Trophoblast cell (in vitro differentiated cells and primary cell): ENCODE measurements at regions not wholly inside any gene's neighbourhood (a gene's known extent, or its start where the extent isn't known, plus 50 kb on each side); places are given as distances from the start of the nearest gene placed in this dataset.

Experiments
- DNase-seq, 2 donors: peaks; one replicate each; pipeline ENCODE4 v3.0.0-alpha.2; 2016
- H2AFZ ChIP-seq: 2 replicates; pipeline ENCODE4 v1.6.1; 2013; ENCODE audit warnings: low read length, moderate library complexity, mild to moderate bottlenecking; ENCODE audit not compliant: insufficient read depth, poor library complexity
- H2AK5ac ChIP-seq: 2 replicates; pipeline ENCODE4 v1.6.1; 2013; ENCODE audit warnings: mild to moderate bottlenecking, low read length
- H2BK120ac ChIP-seq: 2 replicates; pipeline ENCODE4 v1.6.1; 2013; ENCODE audit warnings: low read length, mild to moderate bottlenecking, moderate library complexity; ENCODE audit not compliant: insufficient read depth, poor library complexity
- H2BK12ac ChIP-seq: 2 replicates; pipeline ENCODE4 v1.6.1; 2013; ENCODE audit warnings: mild to moderate bottlenecking, low read length, moderate library complexity
- H2BK5ac ChIP-seq: 2 replicates; pipeline ENCODE4 v1.6.1; 2013; ENCODE audit warnings: low read length, low read depth, moderate library complexity, mild to moderate bottlenecking; ENCODE audit not compliant: poor library complexity
- H3K14ac ChIP-seq: 2 replicates; pipeline ENCODE4 v1.6.1; 2013; ENCODE audit warnings: mild to moderate bottlenecking, low read length
- H3K18ac ChIP-seq: 2 replicates; pipeline ENCODE4 v1.6.1; 2013; ENCODE audit warnings: mild to moderate bottlenecking, low read length
- H3K23ac ChIP-seq: 2 replicates; pipeline ENCODE4 v1.6.1; 2013; ENCODE audit warnings: low read length
- H3K27ac ChIP-seq: 2 replicates; pipeline ENCODE4 v1.5.1; 2013; ENCODE audit warnings: low read depth, mild to moderate bottlenecking, inconsistent platforms, low read length, moderate library complexity
- H3K27me3 ChIP-seq: 2 replicates; pipeline ENCODE4 v1.6.1; 2013; ENCODE audit warnings: inconsistent platforms, mild to moderate bottlenecking, low read length, moderate library complexity; ENCODE audit not compliant: insufficient read depth
- H3K36me3 ChIP-seq, 2 experiments: 1 replicate in 1 of 2; 2 replicates in 1 of 2; pipeline ENCODE4 v1.6.1; 2013; ENCODE audit warnings: low read length in 2 of 2, mild to moderate bottlenecking in 2 of 2, moderate library complexity in 1 of 2; ENCODE audit not compliant: insufficient read depth in 2 of 2, control insufficient read depth in 1 of 2
- H3K4ac ChIP-seq: 2 replicates; pipeline ENCODE4 v1.6.1; 2013; ENCODE audit warnings: low read depth, mild to moderate bottlenecking, low read length, moderate library complexity
- H3K4me1 ChIP-seq, 2 experiments: 1 replicate in 1 of 2; 2 replicates in 1 of 2; pipeline ENCODE4 v1.6.1; 2013; ENCODE audit warnings: low read length in 2 of 2, mild to moderate bottlenecking in 2 of 2, moderate library complexity in 1 of 2; ENCODE audit not compliant: insufficient read depth in 2 of 2, control insufficient read depth in 1 of 2
- H3K4me2 ChIP-seq: 2 replicates; pipeline ENCODE4 v1.6.1; 2013; ENCODE audit warnings: inconsistent platforms, mild to moderate bottlenecking, low read length, moderate library complexity
- H3K4me3 ChIP-seq: 2 replicates; pipeline ENCODE4 v1.5.1; 2013; ENCODE audit warnings: mild to moderate bottlenecking, low read depth, low read length, inconsistent platforms
- H3K79me1 ChIP-seq: one replicate; pipeline ENCODE4 v1.6.1; 2013; ENCODE audit warnings: low read length
- H3K79me2 ChIP-seq: 2 replicates; pipeline ENCODE4 v1.6.1; 2013; ENCODE audit warnings: low read length, mild to moderate bottlenecking; ENCODE audit not compliant: control insufficient read depth, insufficient read depth, poor library complexity
- H3K9ac ChIP-seq: 2 replicates; pipeline ENCODE4 v1.6.1; 2013; ENCODE audit warnings: mild to moderate bottlenecking, low read length
- H3K9me3 ChIP-seq: 2 replicates; pipeline ENCODE4 v1.6.1; 2013; ENCODE audit warnings: low read depth, mild to moderate bottlenecking, control low read depth, inconsistent platforms, low read length; ENCODE audit not compliant: insufficient read depth
- H4K12ac ChIP-seq: 2 replicates; pipeline ENCODE4 v1.6.1; 2013; ENCODE audit warnings: low read depth, mild to moderate bottlenecking, low read length, moderate library complexity
- H4K8ac ChIP-seq: 2 replicates; pipeline ENCODE4 v1.6.1; 2013; ENCODE audit warnings: low read depth, mild to moderate bottlenecking, low read length, moderate library complexity
- H4K91ac ChIP-seq: one replicate; pipeline ENCODE4 v1.6.1; 2013; ENCODE audit warnings: low read depth, mild to moderate bottlenecking, low read length, moderate library complexity
- WGBS: extraction: QIAGEN DNeasy Blood & Tissue Kit; methylation state at CpG from one replicate; pipeline ENCODE4 v1.1.7; 2013; ENCODE audit warnings: missing lambda C conversion rate; ENCODE audit not compliant: insufficient read length, insufficient coverage; ENCODE audit errors: extremely low coverage; 5-methylcytosine and 5-hydroxymethylcytosine counted together

DNA sequence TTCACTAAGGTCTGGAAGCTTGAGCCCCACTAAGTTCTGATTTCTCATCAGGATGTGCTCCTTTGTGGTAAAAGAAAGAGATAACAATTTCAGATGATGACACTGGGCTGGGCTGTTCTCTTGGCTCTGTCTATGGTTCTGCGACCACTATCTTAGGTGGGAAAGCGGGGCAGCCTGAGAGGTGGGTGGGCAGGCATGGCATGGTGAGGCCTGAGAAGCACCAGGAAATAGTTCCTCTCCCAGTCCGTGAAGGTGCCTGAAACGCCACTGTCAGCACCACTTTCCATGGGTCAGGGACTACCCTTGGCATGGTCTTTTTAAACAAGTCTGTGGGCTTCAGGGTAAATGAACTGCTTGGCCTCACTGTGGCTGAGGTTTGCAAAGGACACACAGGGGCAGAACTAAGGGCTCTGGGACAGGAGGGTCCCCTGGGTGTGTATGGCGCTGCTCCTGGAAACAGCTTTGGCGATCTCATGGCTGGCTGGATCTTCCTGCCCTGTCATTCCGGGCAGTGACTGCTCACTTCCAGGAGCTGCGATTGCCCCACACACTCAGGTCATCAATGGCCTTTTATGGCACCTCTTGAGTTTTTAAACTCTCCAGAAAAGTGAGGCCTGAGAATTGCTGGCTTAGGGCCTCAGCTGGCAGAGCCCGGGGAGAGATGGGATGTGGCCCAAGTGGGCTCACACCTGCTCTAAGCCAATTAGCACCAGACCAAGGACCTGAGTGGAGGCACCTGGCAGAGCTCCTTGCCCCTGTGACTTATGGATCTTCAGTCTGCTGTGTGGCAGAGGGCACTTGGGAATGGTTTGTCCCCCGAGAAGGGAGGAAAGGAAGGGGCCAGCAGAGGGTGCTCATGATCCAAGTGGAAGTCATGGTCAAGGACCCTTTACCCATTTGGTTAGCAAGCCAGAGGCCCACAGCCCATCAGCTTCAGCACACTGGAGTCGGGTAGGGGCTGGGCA is 55.6 kb upstream of the LYVE1 start:
- no peak overlapping the region for H4K8ac ChIP-seq
- H3K9me3 ChIP-seq: peaks cover 3% of the 10 kb centered on the region
- H4K91ac ChIP-seq: no peak overlapping the region
- no peak overlapping the region for H2BK5ac ChIP-seq
- H3K4me3 ChIP-seq: no peak overlapping the region
- no peak overlapping the region for H2BK12ac ChIP-seq
- H3K79me2 ChIP-seq: no peaks in the 10 kb centered on the region
- no peak overlapping the region for H3K4ac ChIP-seq
- H3K4me1 ChIP-seq: peaks cover 0 to 1% of the 10 kb centered on the region in 2 experiments
- H2AFZ ChIP-seq: no peak overlapping the region
- H3K9ac ChIP-seq: no peak overlapping the region
- peak in 1 of 2 donors; percentile 31 for DNase-seq
- H2BK120ac ChIP-seq: no peak overlapping the region
- H3K18ac ChIP-seq: no peak overlapping the region
- no peak overlapping the region for H3K27ac ChIP-seq
- no peak overlapping the region for H3K14ac ChIP-seq
- no peaks in the 10 kb centered on the region for H3K36me3 ChIP-seq
- H3K4me2 ChIP-seq: no peak overlapping the region
- no peak overlapping the region for H3K23ac ChIP-seq
- H2AK5ac ChIP-seq: no peak overlapping the region
- no peaks in the 10 kb centered on the region for H3K79me1 ChIP-seq
- H4K12ac ChIP-seq: no peak overlapping the region
- no peaks in the 10 kb centered on the region for H3K27me3 ChIP-seq
- whole genome bisulfite sequencing: no CpG with 5 or more reads among the region's 11 CpGs

DNA sequence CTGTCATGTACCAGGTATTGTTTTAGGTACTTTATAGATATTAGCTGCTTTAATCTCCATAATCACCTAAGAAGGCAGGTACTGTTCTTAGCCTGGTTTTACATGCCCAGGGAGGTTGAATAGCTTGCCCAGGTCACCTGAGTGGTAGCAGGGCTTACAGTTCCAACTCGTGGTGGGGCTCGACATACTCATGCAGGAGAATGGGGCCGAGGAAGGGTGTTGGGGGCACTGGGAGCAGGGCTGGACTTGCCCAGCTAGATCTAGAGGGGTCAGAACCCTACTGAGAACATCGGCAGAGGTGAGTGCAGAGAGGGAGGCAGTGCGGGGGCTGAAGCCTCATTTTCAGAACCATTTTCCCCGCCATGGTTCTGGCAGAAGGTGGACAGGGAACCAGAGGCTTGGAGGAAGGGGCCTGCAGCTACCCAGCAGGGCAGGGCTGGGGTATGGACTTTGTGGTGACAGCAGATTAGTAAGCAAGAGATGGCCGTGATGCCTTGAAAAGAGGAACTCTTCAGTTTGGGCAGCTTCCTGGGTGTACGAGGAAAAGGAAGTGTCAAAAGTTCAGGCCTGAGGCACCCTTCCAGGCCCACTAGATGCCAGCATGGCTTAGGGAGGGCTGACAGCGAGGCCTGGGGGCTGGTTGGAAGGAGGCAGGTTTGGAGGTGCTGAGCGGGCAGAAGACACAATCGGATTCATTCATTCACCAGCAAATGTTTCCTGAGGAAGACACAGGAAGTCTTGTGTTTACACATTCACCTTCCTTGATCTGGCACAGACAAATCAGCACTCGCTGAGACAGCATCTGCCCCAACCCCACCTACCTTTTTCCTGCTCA is 54.7 kb upstream of the LYVE1 start:
- Histone ChIP-seq H3K27me3 (no peaks in the 10 kb centered on the region), H2BK120ac (no peak overlapping the region), H2BK5ac (no peak overlapping the region), H2BK12ac (no peak overlapping the region), H3K4me1 (peaks cover 0 to 1% of the 10 kb centered on the region in 2 experiments), H3K9ac (no peak overlapping the region), H3K4me2 (no peak overlapping the region), H3K79me2 (no peaks in the 10 kb centered on the region), H2AK5ac (no peak overlapping the region), H2AFZ (no peak overlapping the region), H3K36me3 (no peaks in the 10 kb centered on the region), H4K12ac (no peak overlapping the region), H3K9me3 (peaks cover under 1% of the 10 kb centered on the region), H3K14ac (no peak overlapping the region), H4K8ac (no peak overlapping the region), H3K18ac (no peak overlapping the region), H3K4ac (no peak overlapping the region), H3K79me1 (no peaks in the 10 kb centered on the region), H4K91ac (no peak overlapping the region), H3K4me3 (no peak overlapping the region), H3K27ac (no peak overlapping the region), H3K23ac (no peak overlapping the region)
- no peak for DNase-seq
- no CpG with 5 or more reads among the region's 12 CpGs for WGBS

DNA sequence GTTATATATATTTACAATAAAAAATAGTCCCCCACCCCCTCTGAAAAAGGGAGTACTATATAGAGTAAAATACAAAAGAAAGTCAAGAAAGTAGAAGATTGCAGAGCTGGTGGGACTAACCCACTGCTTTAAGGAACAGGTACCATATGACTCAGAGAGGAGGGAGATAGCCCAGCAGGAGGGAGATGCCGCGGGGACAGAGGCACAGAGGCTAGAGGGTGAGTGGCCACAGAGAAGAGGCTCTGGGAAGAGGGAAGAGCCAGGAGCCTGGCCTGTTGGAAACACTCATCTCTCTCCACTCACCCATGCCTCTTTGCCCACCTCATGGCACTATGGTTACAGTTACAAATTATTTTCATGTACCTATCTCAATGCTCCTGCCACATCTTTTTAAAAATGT is 53.6 kb upstream of the LYVE1 start:
- no peak overlapping the region for H3K9ac ChIP-seq
- DNase-seq: no peak

DNA sequence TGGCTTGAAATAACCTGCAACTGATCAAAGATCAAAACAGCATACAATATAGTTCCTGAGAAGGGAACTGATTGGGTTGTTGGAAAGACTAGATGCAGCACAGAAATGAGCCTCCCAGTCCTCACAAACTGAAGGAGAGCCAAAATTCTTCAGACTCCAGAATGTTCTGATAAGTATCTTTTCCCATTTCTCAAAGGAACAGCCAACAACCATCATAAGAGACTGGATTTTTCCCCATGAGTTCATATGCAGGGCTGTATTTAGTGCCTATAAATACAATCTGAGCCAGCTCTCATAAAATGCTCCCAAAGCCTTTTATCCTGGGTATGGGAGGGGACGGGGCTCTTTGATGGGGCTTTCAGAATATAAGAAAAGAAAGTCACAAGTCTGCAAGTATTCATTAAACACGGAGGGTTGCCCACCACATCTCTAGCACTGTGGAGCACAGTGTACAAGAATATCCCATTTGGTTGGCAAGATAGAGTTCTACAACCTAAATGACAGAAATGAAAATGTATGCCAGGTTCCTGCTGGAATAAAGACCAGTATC is 50.7 kb upstream of the LYVE1 start:
- H3K9me3 ChIP-seq: no peaks in the 10 kb centered on the region
- H4K8ac ChIP-seq: no peak overlapping the region
- H3K79me2 ChIP-seq: no peaks in the 10 kb centered on the region
- H4K12ac ChIP-seq: no peak overlapping the region
- no peaks in the 10 kb centered on the region for H3K27me3 ChIP-seq
- no peak overlapping the region for H3K4me2 ChIP-seq
- H3K14ac ChIP-seq: no peak overlapping the region
- H2AFZ ChIP-seq: no peak overlapping the region
- H2BK120ac ChIP-seq: no peak overlapping the region
- H3K27ac ChIP-seq: no peak overlapping the region
- no peak overlapping the region for H3K23ac ChIP-seq
- H3K18ac ChIP-seq: no peak overlapping the region
- no CpG with 5 or more reads among the region's 2 CpGs for WGBS
- no peak overlapping the region for H3K4ac ChIP-seq
- H2BK12ac ChIP-seq: no peak overlapping the region
- H2AK5ac ChIP-seq: no peak overlapping the region
- H3K9ac ChIP-seq: no peak overlapping the region
- no peak overlapping the region for H2BK5ac ChIP-seq
- no peak overlapping the region for H3K4me3 ChIP-seq
- no peaks in the 10 kb centered on the region for H3K4me1 ChIP-seq
- no peaks in the 10 kb centered on the region for H3K79me1 ChIP-seq
- no peak overlapping the region for H4K91ac ChIP-seq
- DNase-seq: peak in 1 of 2 donors; percentile 40
- no peaks in the 10 kb centered on the region for H3K36me3 ChIP-seq

More for the DNA sequence above, 53.6 kb upstream of the LYVE1 start:
- no peak overlapping the region for H4K91ac ChIP-seq
- H3K4ac ChIP-seq: no peak overlapping the region
- no peak overlapping the region for H4K8ac ChIP-seq
- H2AFZ ChIP-seq: no peak overlapping the region
- H2BK12ac ChIP-seq: no peak overlapping the region
- H3K14ac ChIP-seq: no peak overlapping the region
- no peak overlapping the region for H3K23ac ChIP-seq
- H2AK5ac ChIP-seq: no peak overlapping the region
- no peak overlapping the region for H3K4me3 ChIP-seq
- H4K12ac ChIP-seq: no peak overlapping the region
- H3K79me2 ChIP-seq: no peaks in the 10 kb centered on the region
- WGBS: no CpG with 5 or more reads among the region's 2 CpGs
- no peaks in the 10 kb centered on the region for H3K36me3 ChIP-seq
- no peaks in the 10 kb centered on the region for H3K9me3 ChIP-seq
- H3K4me2 ChIP-seq: no peak overlapping the region
- no peak overlapping the region for H3K18ac ChIP-seq
- peaks cover 0 to 1% of the 10 kb centered on the region in 2 experiments for H3K4me1 ChIP-seq
- H3K27ac ChIP-seq: no peak overlapping the region
- H3K79me1 ChIP-seq: no peaks in the 10 kb centered on the region
- no peaks in the 10 kb centered on the region for H3K27me3 ChIP-seq
- H2BK120ac ChIP-seq: no peak overlapping the region
- H2BK5ac ChIP-seq: no peak overlapping the region
